ENCODE measurements at regions not wholly inside any gene's neighbourhood (a gene's known extent, or its start where the extent isn't known, plus 50 kb on each side); places are given as distances from the start of the nearest gene placed in this dataset.
"Not testable (repeated sequence)": the region's sequence is repeated elsewhere in the genome, so short reads cannot be mapped to it uniquely, and the experiment has no call there.

GRCh38 chr12:69136931-69137613 is 102.3 kb upstream of the CPSF6 start:
- DNase-seq = no peak

GRCh38 chr12:69141074-69141473 is 98.3 kb upstream of the CPSF6 start:
- no peak for DNase-seq

- DNase-seq = no peak
These were observed 90.1 kb upstream of the CPSF6 start for GRCh38 chr12:69149270-69149669.

- DNase-seq = no peak
These were observed 89.1 kb upstream of the CPSF6 start for GRCh38 chr12:69150083-69150795.

GRCh38 chr12:69150796-69151127 is 88.6 kb upstream of the CPSF6 start:
- no peak for DNase-seq

- DNase-seq = no peak
These were observed 88.1 kb upstream of the CPSF6 start for GRCh38 chr12:69151254-69151764.

- DNase-seq = peak; percentile 87
These were observed 84.6 kb upstream of the CPSF6 start for GRCh38 chr12:69154585-69155363.

- peak; percentile 96 for DNase-seq
These were observed 82.2 kb upstream of the CPSF6 start for GRCh38 chr12:69157023-69157655.

GRCh38 chr12:69161829-69162228 is 77.5 kb upstream of the CPSF6 start:
- DNase-seq = no peak

- DNase-seq = no peak
These were observed 75.5 kb upstream of the CPSF6 start for GRCh38 chr12:69163681-69164362.

GRCh38 chr12:69167648-69168165 is 71.7 kb upstream of the CPSF6 start:
- DNase-seq = no peak

GRCh38 chr12:69168363-69168762 is 71.0 kb upstream of the CPSF6 start:
- no peak for DNase-seq

- no peak for DNase-seq
These were observed 70.5 kb upstream of the CPSF6 start for GRCh38 chr12:69168828-69169227.

- DNase-seq = no peak
These were observed 69.1 kb upstream of the CPSF6 start for GRCh38 chr12:69170293-69170692.

- DNase-seq = no peak
These were observed 67.5 kb upstream of the CPSF6 start for GRCh38 chr12:69171881-69172280.

- no peak for DNase-seq
These were observed 66.9 kb upstream of the CPSF6 start for GRCh38 chr12:69172491-69172890.

- no peak for DNase-seq
These were observed 66.0 kb upstream of the CPSF6 start for GRCh38 chr12:69173368-69173767.

GRCh38 chr12:69179786-69180185 is 59.6 kb upstream of the CPSF6 start:
- DNase-seq = no peak

GRCh38 chr12:69187572-69187971 is 51.8 kb upstream of the CPSF6 start:
- DNase-seq = not testable (repeated sequence)

- no peak for DNase-seq
These were observed 49.9 kb upstream of the CPSF6 start for GRCh38 chr12:69189378-69189978.
